Astrocyte of the spinal cord (primary cell): ENCODE measurements at regions not wholly inside any gene's neighbourhood (a gene's known extent, or its start where the extent isn't known, plus 50 kb on each side); places are given as distances from the start of the nearest gene placed in this dataset.

ENCODE experiments used
- DNase-seq: peaks from one replicate; pipeline ENCODE4 v3.0.0; 2011; ENCODE audit warnings: low read depth, low spot score
- H3K4me3 ChIP-seq: 2 replicates; pipeline ENCODE4 v1.5.1; 2011; ENCODE audit warnings: low read depth, mild to moderate bottlenecking, low read length, moderate library complexity
- in situ Hi-C: cut with HindIII; loops from 2 replicates; pipeline ENCODE4 v1.10.0; 2017; ENCODE audit warnings: low sequenced_read_pairs
- TF ChIP-seq, protein P1 (sequence below): IDR thresholded peaks from 2 replicates; pipeline ENCODE4 v1.5.1; 2012; ENCODE audit warnings: low read depth, mild to moderate bottlenecking, low read length, inconsistent platforms

DNA sequence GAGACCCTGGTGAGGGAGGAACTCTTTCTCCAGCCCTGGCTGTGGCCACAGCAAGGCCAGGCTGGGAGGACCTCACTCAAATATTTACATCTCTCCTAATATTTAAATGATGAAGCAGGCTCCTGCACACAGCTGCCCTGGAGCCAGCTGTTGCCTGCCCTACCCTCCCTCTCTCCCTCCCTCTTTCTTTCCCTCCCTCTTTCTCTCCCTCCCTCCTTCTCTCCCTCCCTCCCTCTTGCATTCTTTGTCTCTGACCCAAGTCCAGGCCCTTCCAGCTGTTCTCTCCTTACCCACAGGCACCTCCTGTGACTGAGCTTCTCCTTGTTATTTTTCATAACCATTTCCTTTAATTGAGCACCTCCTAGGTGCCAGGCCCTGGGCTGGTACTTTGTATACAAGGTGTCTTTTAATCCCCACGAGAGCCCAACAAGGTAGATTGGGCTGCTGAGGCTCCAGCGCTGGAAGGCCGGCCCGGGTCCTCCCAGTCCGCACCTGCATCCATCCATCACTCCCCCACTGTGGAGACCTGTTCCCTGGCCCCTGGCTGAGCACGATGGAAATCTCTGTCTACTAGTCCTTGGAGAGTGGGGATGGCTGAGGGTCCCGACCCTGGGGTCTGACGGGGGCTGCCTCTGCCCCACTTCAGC lies 242.3 kb downstream of the SEC14L1 start:
- in situ Hi-C loops: no loop called here
- no peak for DNase-seq
- no peak overlapping the region for H3K4me3 ChIP-seq
- TF ChIP-seq, protein P1, sequence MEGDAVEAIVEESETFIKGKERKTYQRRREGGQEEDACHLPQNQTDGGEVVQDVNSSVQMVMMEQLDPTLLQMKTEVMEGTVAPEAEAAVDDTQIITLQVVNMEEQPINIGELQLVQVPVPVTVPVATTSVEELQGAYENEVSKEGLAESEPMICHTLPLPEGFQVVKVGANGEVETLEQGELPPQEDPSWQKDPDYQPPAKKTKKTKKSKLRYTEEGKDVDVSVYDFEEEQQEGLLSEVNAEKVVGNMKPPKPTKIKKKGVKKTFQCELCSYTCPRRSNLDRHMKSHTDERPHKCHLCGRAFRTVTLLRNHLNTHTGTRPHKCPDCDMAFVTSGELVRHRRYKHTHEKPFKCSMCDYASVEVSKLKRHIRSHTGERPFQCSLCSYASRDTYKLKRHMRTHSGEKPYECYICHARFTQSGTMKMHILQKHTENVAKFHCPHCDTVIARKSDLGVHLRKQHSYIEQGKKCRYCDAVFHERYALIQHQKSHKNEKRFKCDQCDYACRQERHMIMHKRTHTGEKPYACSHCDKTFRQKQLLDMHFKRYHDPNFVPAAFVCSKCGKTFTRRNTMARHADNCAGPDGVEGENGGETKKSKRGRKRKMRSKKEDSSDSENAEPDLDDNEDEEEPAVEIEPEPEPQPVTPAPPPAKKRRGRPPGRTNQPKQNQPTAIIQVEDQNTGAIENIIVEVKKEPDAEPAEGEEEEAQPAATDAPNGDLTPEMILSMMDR: no peak

DNA sequence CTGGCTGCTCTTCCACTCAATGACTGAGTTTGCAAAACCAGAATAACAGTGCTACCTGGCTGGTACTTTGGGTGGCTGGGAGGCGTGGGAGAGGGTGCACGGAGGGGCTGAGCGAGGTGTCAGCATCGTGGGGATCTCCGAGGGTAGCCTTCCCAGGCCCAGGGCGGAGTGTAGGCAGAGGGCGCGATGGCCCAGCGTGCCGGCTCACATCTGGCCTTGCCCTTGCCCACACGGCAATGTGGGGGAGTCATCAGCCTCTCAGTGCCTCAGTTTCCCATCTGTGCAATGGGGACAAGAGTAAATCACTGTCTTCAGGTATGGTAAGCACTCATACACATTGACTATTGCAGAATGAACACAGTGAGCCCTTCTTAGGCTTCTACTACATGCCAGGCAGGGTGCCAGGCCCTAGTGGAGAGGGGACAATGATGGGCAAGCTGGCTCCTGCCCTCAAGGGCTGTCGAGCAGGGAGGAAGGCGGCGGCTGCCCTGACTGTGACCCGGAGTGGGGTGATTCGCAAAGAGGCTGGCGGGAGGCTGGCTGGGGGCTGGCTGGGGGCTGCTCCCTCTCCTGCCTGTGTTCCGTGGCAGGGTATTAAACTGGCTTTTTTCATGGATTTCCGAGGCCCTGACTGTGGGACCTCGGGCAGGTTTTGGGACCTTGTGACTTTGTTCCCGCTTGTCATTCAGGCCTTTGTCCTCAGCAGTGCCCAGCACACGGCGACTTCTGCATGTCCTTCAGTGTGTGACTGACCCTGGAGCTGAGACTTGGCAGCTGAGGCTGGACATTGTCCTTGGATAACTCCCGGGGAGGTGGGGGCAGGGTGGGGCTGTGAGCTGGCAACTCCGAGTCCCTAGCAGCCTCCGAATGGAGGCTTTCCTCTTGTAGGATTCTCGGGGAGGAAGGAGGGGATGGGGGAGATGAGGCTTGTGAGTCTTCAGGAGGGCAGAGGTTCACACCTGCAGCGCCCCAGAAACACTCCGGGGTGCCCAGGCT lies 243.1 kb downstream of the SEC14L1 start:
- in situ Hi-C loops: no loop called here
- no peak for DNase-seq
- H3K4me3 ChIP-seq: no peak overlapping the region
- TF ChIP-seq, protein P1: no peak

DNA sequence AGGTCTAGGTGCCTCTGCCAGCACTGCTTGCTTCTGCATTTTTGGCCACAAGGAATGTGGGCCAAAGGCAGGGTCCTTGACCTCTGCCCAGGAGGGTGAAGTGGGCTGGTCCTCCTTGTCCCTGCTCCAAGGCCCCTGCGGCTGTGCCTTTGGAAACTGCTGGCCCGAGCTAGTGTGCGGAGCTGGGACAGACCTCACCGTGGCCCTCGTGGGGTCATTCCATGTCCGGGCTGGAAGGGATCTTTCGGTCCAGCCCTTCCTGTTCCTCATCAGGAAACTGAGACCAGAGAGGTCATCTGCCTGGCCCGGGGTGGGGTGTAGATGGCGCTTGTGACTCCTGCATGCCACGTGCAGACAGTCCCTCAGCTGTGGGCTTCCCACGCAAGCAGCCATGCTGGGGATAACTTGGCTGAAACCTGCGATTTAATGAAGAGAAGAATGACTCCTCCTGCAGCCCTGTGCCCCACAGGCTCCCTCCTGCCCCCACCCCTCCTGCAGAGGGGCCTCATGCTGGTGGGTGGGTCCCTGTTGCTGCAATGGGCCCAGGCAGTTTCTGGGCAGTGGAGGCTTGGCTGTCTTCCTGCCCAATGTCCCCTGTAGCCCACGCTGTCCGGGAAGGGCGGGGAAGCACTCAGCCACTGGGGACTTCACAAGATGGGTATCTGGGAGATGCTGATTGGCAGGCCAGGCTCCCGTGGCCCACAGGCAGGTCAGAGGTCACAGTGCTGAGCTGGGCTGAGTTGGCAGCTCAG lies 245.2 kb downstream of the SEC14L1 start:
- no peak overlapping the region for H3K4me3 ChIP-seq
- TF ChIP-seq, protein P1: no peak
- in situ Hi-C loops: no loop called here
- DNase-seq: no peak

DNA sequence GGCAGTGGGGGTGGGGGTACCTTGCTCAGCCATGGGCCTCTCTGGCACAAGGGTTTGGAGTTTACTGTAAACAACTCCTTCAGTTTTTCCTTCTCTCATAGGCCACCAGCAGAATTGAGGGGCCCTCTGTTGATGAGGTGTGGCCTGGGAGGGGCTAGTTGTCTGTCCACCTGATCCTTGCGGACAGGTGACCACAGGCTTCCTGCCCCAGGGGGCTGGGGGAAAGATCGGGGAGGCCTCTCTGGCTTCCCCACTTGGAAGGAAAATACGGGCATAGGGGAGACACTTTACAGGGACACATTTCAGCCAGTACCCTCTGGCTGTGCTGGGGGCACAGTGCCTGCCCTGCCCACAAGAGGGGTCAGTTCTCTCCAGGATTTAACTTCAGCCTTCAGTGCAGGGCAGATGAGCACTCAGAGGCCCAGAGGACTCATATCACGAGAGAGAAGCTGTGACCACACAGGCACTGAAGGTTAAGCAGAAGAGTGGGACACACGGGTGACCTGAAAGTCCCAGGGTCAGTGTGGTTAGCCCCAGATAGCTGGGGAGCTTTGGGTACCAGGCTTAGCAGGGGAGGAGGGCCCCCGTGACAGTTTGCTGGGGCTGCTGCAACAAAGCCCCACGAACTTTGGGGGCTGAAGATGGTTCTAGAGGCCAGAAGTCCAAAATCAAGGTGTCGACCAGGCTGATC lies 245.9 kb downstream of the SEC14L1 start:
- in situ Hi-C loops: no loop called here
- no peak overlapping the region for H3K4me3 ChIP-seq
- no peak for DNase-seq
- TF ChIP-seq, protein P1: no peak

DNA sequence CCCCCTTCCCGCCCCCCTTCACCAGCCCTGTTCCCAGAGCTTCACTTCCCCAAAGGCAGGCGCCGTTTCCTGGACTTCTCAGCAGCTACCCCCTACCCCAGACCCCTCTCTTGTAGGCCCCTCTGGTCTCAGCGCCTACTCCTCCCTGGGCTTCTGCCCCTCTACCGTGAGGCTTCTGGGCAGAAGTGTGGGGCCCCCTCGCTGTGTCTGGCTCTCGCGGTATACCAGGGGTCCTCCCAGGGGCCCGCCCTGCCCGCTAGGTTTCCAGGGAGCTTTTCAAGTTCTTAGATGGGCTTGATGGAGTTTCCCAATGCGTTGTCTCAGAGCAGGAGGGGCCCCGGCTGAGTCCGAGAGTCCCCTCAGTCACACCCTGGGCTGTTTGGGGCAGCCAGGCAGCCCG lies 247.1 kb downstream of the SEC14L1 start:
- H3K4me3 ChIP-seq: no peak overlapping the region
- DNase-seq: no peak
- TF ChIP-seq, protein P1: no peak
- in situ Hi-C loops: no loop called here
